ENCODE measurements at regions not wholly inside any gene's neighbourhood (a gene's known extent, or its start where the extent isn't known, plus 50 kb on each side); places are given as distances from the start of the nearest gene placed in this dataset.

DNA sequence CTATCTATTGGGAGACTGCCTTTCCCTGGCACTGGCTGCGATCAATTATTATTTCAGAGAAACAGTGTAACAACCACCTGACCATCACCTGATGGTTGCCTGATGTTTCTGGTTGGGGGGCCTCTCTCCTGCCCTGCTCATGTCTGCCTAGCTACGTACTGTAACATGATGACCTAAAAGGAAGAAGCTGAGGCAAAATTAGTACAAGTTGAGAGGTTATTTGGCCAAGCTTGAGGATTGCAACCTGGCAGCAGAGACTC, 58.3 kb downstream of the OLFML3 start:
- no peaks in the 10 kb centered on the region for H3K4me1 ChIP-seq
- no peak overlapping the region for H3K27ac ChIP-seq
- DNase-seq: no peak
- H3K9me3 ChIP-seq: no peaks in the 10 kb centered on the region
- H3K36me3 ChIP-seq: no peaks in the 10 kb centered on the region
- no peaks in the 10 kb centered on the region for H3K27me3 ChIP-seq
- no peak overlapping the region for H3K4me3 ChIP-seq
- no peak for TF ChIP-seq POLR2A (IDR thresholded peaks at IDR 0.05)
- no peak for TF ChIP-seq CTCF (IDR thresholded peaks at IDR 0.05)

- H3K27me3 ChIP-seq: no peaks in the 10 kb centered on the region
- no peak for DNase-seq
- TF ChIP-seq POLR2A (IDR thresholded peaks at IDR 0.05) (no peak), CTCF (IDR thresholded peaks at IDR 0.05) (no peak)
- no peaks in the 10 kb centered on the region for H3K36me3 ChIP-seq
- H3K4me1 ChIP-seq: no peaks in the 10 kb centered on the region
- H3K9me3 ChIP-seq: no peaks in the 10 kb centered on the region
- no peak overlapping the region for H3K4me3 ChIP-seq
- no peak overlapping the region for H3K27ac ChIP-seq
These were observed 58.9 kb downstream of the OLFML3 start for GRCh38 chr1:114037962-114038816.
